ENCODE measurements at regions not wholly inside any gene's neighbourhood (a gene's known extent, or its start where the extent isn't known, plus 50 kb on each side); places are given as distances from the start of the nearest gene placed in this dataset.

GRCh38 chr7:46786221-46786954 lies 795.5 kb downstream of the TNS3 start:
- no peak for DNase-seq (ENCODE audit: extremely low spot score, insufficient read length, low read depth)
- FAIRE-seq, result no peak

DNA sequence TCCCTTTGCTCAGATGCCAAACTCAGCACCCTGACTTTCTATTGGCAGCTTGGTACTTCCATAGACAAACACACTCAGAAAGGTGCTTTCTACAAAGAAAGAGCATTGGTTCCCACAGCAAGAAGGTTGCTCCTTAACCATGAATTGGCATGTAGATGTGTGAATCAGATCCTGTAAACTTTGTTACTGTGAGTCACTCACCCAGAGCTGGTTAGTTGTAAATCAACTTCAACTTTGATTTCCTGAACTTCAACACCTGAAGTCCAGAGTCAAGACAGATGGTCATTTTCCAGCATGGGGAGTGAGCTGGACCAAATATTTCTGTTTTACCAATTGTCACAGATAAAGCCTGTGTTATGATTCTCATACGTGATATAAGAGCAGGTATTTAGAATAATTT lies 797.2 kb downstream of the TNS3 start:
- no peak for DNase-seq (ENCODE audit: extremely low spot score, insufficient read length, low read depth)

DNA sequence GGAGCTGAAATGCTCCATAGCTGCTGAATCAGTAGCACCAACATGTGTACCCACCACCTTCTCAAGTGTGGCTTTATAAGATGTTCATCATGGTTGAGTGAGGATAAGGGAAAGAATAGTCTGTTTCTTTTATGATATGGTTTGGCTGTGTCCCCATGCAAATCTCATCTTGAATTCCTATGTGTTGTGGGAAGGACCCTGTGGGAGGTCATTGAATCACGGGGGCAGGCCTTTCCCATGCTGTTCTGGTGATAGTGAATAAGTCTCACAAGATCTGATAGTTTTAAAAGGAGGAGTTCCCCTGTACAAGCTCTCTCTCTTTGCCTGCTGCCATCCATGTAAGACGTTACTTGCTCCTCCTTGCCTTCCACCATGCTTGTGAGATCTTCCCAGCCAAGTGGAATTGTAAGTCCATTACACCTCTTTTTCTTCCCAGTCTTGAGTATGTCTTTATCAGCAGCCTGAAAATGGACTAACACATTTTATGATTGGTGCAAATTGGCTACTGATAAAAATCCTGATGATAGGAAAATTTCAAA lies 799.9 kb downstream of the TNS3 start:
- DNase-seq (ENCODE audit: extremely low spot score, insufficient read length, low read depth), result no peak
- FAIRE-seq, result no peak

More for the DNA sequence above, 797.2 kb downstream of the TNS3 start:
- FAIRE-seq, result no peak

DNA sequence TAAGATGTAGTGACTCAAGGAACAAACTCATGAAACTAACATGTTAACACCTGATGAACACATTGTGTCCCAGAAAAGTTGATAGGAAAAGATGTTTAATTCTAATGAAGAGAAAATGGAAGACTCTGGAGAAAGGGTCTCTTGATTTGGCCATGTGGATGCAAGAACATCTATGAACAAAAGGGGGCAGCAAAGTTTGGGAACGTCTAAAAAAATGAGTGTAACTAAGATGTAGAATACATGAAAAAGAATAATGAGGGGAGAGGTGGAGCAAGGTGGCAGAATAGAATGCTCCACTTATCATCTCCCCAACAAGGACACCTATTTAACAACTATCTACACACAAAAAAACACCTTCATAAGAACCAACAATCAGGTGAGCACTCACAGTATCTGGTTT lies 805.1 kb downstream of the TNS3 start:
- FAIRE-seq (no peak), DNase-seq (ENCODE audit: extremely low spot score, insufficient read length, low read depth) (no peak)

DNA sequence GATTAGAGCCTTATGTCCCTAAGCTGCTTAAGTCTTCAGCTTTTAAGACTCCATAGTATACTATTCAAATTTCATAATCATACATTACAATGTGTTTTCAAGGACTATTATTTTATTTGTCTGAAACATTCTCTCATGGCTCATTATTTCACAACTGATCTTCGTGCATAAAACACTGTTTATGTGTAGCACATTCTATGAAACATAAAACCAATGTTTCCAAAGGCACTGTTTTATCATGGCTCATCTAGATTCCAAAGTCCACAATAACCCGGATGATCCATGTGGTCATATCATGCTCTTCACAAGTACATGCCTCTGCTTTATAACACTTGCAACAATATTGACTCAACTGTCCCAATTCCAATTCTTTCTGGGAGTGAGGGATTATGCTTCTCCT lies 806.1 kb downstream of the TNS3 start:
- DNase-seq (ENCODE audit: extremely low spot score, insufficient read length, low read depth), result no peak

DNA sequence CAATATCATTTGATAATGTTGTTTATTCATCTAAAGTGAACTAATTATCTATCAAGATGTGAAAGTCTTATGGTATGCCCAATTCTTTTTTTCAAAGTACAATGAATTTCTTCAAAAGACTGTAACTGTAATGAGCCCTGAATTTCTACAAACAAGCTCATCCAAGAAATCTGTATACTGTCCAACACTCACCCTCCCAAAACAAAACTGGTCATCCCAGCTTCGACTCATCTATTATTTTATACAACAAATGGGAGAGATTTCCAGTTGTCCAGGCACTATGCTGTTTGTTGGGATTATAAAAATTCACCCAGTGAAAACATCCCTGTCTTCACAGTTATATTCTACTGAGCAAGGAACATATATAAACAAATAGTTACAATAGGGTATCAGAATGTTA lies 806.9 kb downstream of the TNS3 start:
- FAIRE-seq, result no peak
- no peak for DNase-seq (ENCODE audit: extremely low spot score, insufficient read length, low read depth)

More for the DNA sequence above, 806.1 kb downstream of the TNS3 start:
- no peak for FAIRE-seq

DNA sequence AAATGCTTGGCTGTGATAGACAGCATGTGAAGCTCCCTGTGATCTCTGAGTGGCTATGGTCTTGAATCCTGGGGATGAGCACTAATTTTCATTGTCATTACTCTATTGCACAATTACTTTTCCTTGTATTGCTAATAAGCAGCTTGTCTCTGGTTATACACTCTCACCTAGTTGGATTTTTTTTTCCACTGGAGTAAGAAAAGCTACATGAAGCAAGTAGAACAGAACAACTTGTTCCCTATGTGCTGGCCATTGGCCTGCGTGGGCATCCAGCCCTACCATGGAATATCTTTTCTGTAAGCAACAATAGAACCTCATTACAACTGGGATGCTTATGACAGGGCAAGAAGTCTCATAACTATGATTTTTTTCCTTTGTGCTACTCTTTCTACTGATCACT lies 807.4 kb downstream of the TNS3 start:
- DNase-seq (ENCODE audit: extremely low spot score, insufficient read length, low read depth), result no peak
- no peak for FAIRE-seq

- DNase-seq (ENCODE audit: extremely low spot score, insufficient read length, low read depth) (no peak), FAIRE-seq (no peak)
These were observed 809.1 kb downstream of the TNS3 start for GRCh38 chr7:46772776-46773175.

DNA sequence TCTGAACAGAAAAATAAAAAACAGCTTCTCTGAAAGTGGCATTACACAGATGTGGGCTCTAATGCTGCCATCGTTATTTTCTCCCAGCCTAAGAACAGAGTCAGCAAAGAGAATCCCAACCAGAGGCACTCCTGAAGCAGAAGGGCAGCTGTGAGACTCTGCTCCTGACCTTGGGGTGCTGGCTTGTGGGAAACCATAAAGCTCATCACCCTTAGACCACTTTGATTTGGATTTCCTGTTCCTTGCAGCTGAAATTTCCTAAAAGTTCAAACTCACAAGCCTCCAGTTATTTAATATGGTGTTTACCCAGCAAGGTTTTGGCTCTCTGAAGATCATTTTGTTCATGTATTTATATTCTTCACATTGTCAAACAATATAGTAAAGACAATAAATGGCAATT lies 814.8 kb downstream of the TNS3 start:
- FAIRE-seq (no peak), DNase-seq (ENCODE audit: extremely low spot score, insufficient read length, low read depth) (no peak)

DNA sequence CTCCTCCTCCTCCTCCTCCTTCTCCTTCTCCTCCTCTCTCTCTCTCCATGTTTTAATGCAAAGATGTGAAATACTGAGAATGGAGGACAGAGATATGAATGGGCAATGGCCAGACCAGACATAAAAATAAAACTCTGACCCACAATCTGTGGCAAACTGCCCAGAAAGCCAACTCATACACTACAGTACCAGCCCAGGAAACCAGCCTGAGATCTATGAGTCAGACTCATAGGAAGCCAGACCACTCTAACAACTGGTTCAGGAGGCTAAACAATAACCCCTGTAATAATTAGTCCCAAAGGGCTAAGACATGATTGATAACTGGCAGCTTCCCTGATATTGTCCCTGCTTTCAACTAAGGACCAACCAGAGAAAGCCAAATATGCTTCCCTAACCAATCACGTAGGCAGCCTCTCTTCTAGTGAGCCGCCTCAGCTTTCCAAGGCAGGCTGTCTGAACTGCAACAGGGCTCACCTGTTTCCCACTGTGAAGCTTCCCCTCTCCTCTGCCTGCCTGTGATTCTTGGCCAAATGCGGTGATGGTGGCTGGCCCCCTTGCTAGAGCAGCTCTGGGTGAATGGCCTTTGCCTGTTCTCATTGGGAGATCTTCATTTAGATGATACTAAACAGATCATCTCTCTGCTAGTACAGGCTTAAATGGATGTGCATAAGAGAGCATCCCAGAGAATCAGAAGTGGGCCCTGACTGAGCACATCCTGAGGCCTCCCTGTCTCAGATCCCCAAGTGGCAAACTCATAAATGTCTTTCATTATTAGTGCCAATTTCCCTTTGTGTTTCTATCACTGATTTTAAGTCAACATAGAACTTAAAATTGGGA lies 817.6 kb downstream of the TNS3 start:
- DNase-seq (ENCODE audit: extremely low spot score, insufficient read length, low read depth) (no peak), FAIRE-seq (no peak)

- FAIRE-seq (no peak), DNase-seq (ENCODE audit: extremely low spot score, insufficient read length, low read depth) (no peak)
These were observed 818.6 kb downstream of the TNS3 start for GRCh38 chr7:46763344-46763743.

- FAIRE-seq, result no peak
- DNase-seq (ENCODE audit: extremely low spot score, insufficient read length, low read depth), result no peak
These were observed 822.0 kb downstream of the TNS3 start for GRCh38 chr7:46759711-46760480.

GRCh38 chr7:46756996-46757395 lies 824.9 kb downstream of the TNS3 start:
- no peak for DNase-seq (ENCODE audit: extremely low spot score, insufficient read length, low read depth)

DNA sequence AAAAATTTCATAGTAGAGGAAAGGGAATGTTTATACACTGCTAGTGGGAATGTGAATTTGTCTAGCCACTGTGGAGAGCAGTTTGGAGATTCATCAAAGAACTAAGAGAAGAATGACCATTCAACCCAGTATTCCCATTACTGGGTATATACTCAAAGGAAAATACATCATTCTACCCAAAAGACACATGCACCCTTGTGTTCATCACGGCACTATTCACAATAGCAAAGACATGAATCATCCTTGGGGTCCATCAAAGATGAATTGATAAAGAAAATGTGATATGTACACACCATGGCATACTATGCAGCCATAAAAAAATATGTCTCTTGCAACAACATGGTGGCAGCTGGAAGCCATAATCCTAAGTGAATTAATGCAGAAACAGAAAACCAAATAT lies 825.7 kb downstream of the TNS3 start:
- FAIRE-seq, result no peak
- no peak for DNase-seq (ENCODE audit: extremely low spot score, insufficient read length, low read depth)

More at GRCh38 chr7:46756996-46757395, 824.9 kb downstream of the TNS3 start:
- no peak for FAIRE-seq

DNA sequence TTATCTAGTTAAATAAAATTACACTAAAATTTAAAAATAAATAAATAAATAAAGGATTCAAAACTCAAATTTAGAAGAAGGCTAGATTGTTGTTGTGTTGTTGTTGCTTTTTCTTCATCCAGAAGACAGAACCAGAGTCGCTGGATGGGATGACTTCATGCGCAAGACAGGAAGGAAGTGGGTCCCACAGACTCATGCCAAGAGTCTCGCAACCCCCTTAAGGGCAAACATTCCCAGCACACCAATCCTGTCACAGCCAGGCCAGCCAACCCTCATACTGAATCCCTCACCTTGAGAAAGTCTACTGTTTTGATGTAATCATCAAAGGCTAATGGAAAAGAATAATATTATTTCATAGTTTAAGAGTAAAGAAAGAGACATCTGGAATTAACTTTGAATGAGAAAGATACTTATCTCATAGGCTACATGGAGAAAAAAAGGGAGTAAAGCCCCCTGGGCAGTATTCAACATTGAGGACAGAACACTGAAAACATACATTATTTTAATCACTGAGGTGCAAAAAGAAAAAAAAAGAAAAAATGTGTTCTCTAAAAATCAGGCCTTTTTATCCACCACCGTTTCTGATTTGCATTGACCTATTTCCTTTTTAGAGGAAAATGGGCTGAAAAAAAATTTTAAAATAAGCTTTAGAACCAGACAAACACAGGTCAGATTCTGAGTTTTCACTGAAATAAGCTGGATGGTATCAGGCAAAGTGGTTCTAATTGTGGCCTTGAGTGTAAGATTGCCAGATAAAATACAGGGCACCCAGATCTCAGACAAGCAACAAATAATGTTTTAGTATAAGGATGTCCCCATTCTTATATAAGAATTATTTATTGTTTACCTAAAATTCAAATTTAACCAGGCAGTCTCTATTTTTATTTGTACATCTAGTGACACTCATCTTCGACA lies 826.5 kb downstream of the TNS3 start:
- DNase-seq (ENCODE audit: extremely low spot score, insufficient read length, low read depth), result no peak

DNA sequence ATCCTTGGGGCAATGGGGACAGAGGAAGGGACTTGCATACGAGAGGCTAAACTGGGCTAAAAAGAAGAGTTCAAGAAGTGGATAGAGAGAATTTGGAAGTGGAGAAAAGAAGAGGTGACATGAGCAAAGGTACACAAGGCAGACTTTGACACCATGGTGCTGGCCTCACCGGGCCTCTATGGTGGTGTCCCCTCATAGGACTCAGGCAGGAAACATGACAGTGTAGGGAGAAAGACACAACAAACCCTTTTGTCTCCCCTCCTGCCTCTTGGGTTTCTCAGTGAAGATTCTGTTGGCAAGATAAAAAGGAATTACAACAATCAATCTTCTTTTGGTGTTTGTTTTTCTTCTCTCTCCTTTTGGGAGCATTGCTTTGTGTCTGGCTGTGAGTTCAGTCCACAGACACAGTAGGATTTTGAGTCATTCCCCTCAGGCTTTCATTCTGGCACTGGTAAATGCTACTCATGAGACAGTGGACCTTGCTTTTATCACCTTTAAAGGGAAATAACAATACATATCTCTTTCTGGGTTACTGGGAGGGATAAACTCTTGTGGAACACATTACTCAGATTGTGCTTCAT lies 827.7 kb downstream of the TNS3 start:
- DNase-seq (ENCODE audit: extremely low spot score, insufficient read length, low read depth) (no peak), FAIRE-seq (no peak)

More for the DNA sequence above, 826.5 kb downstream of the TNS3 start:
- no peak for FAIRE-seq

GRCh38 chr7:46753662-46754061 lies 828.2 kb downstream of the TNS3 start:
- FAIRE-seq (no peak), DNase-seq (ENCODE audit: extremely low spot score, insufficient read length, low read depth) (no peak)

GRCh38 chr7:46752881-46753366 lies 829.0 kb downstream of the TNS3 start:
- no peak for FAIRE-seq
- DNase-seq (ENCODE audit: extremely low spot score, insufficient read length, low read depth), result no peak

Data from GM18507 (cell line).